Activated CD4-positive, alpha-beta memory T cell treated with anti-CD3 and anti-CD28 coated beads, Interleukin-2, amount 10 ng/mL, durations not matched to agents 7 days and 5 days (primary cell): ENCODE measurements at regions not wholly inside any gene's neighbourhood (a gene's known extent, or its start where the extent isn't known, plus 50 kb on each side); places are given as distances from the start of the nearest gene placed in this dataset.

Experiments used
- CTCF ChIA-PET: fragments of 350-600 bp; sonication (Branson Sonifier 250); formaldehyde crosslinking; loops from one replicate; lab custom pipeline; 2021; ENCODE audit warnings: antibody characterized with exemption, inconsistent platforms; lab: Charles Lee
- POLR2A ChIA-PET: fragments of 350-600 bp; sonication (Branson Sonifier 250); formaldehyde crosslinking; loops from one replicate; lab custom pipeline; 2021; ENCODE audit warnings: antibody characterized with exemption; lab: Charles Lee
- DNase-seq: peaks from one replicate; pipeline ENCODE4 v3.0.0-alpha.2; 2020
- H3K27ac Mint-ChIP-seq: one replicate; pipeline ENCODE4 v1.8.0; 2021; ENCODE audit warnings: mild to moderate bottlenecking, mixed read lengths
- H3K27me3 Mint-ChIP-seq: one replicate; pipeline ENCODE4 v1.8.0; 2021; ENCODE audit warnings: mixed read lengths
- H3K36me3 Mint-ChIP-seq: one replicate; pipeline ENCODE4 v1.8.0; 2021; ENCODE audit warnings: low read depth, mixed read lengths
- H3K4me1 Mint-ChIP-seq: one replicate; pipeline ENCODE4 v1.8.0; 2021; ENCODE audit warnings: mixed read lengths
- H3K4me3 Mint-ChIP-seq: one replicate; pipeline ENCODE4 v1.8.0; 2021; ENCODE audit warnings: mild to moderate bottlenecking, mixed read lengths
- H3K9me3 Mint-ChIP-seq: one replicate; pipeline ENCODE4 v1.8.0; 2021; ENCODE audit warnings: mixed read lengths

DNA sequence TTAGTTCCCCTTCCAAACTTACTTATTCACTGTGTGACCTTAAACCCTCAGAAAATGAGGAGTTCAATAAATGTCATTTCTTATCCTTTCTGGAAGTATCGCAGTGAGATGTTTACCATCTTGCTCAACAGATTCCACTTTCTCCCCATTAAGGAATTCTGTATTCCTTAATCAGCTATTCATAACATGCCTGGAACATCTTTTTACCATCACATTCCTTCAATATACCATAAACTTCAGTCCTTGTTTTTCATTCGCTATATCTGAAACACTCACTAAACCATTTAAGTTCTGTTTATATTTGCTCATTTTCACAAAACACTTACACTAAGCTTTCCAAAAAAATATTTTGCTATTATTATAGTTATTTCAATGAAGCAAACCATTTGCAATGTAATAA lies 1158.6 kb downstream of the CDH12 start:
- H3K36me3 Mint-ChIP-seq, result no peaks in the 10 kb centered on the region
- H3K27ac Mint-ChIP-seq, result no peak overlapping the region
- ChIA-PET POLR2A (no interaction called here), CTCF (no interaction called here)
- DNase-seq, result no peak
- H3K4me3 Mint-ChIP-seq, result no peak overlapping the region
- peaks cover 2% of the 10 kb centered on the region for H3K9me3 Mint-ChIP-seq
- H3K27me3 Mint-ChIP-seq, result no peaks in the 10 kb centered on the region
- H3K4me1 Mint-ChIP-seq, result no peaks in the 10 kb centered on the region

DNA sequence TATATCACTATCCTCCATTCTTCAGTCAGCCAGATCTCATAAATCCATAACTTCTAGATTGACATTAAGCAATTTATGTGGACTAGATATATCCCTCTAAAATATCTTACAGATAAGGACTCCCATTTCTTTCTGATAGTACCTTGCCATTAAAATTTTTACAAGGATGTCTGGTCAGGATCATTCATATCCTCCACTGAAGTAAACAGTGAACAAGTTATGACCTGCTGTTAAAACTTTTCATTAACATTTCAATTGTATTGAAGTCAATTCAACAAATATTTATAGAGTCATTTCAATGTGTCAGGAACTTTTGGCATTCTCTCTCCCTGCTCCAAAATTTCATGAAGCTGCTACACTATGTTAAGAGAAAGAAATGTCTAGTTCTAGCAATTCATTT lies 1159.6 kb downstream of the CDH12 start:
- H3K4me1 Mint-ChIP-seq, result no peaks in the 10 kb centered on the region

DNA sequence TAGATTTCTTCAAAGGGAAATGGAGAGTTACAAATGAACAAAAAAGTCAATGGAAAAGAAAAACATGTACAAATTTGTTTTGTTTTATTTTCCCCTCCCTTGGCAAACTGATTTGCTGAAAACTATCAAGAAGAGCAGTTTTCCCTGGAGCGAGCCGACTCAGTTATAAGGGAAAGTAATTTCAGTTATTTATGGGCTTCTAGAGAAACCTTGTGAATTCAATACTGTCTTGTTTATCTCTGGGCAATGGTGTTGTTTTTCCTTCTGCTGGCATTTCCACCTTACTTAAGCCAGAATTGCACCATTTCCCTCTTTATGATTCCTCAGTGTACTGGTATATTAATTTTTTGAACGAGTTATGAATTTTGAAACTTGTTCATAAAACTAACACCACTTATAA lies 1163.6 kb downstream of the CDH12 start:
- H3K27ac Mint-ChIP-seq, result no peak overlapping the region
- ChIA-PET POLR2A (no interaction called here), CTCF (interaction anchor here (0.9 kb wide), 1 partner anchor 16 kb away, joined by 4 read pairs; no protein-coding TSS in a partner anchor)
- DNase-seq, result no peak
- H3K27me3 Mint-ChIP-seq, result no peaks in the 10 kb centered on the region
- H3K9me3 Mint-ChIP-seq, result no peaks in the 10 kb centered on the region
- H3K36me3 Mint-ChIP-seq, result no peaks in the 10 kb centered on the region
- no peaks in the 10 kb centered on the region for H3K4me1 Mint-ChIP-seq
- no peak overlapping the region for H3K4me3 Mint-ChIP-seq

More for the DNA sequence above, 1159.6 kb downstream of the CDH12 start:
- no peak for DNase-seq
- CTCF ChIA-PET, result no interaction called here
- Mint-ChIP-seq H3K36me3 (no peaks in the 10 kb centered on the region), H3K27me3 (no peaks in the 10 kb centered on the region), H3K9me3 (no peaks in the 10 kb centered on the region), H3K27ac (no peak overlapping the region), H3K4me3 (no peak overlapping the region)
- POLR2A ChIA-PET, result no interaction called here

DNA sequence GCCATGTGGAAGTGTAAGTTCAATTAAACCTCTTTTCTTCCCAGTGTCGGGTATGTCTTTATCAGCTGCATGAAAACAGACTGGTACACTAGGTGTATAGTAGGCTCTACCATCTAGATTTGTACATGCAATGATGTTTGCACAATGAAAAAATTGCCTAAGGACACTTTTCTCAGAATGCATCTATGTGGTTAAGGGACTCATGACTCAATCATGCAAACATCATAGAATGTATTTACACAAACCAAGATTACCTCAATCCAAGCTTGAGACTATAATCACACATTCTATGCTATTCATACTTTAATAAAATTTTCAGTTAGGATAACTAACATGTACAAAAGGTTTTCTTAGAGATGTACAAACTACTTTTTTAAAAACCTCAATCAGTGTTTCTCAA lies 1164.5 kb downstream of the CDH12 start:
- no peaks in the 10 kb centered on the region for H3K36me3 Mint-ChIP-seq
- ChIA-PET CTCF (interaction anchor here (0.9 kb wide), 1 partner anchor 17 kb away, joined by 4 read pairs; no protein-coding TSS in a partner anchor), POLR2A (no interaction called here)
- H3K9me3 Mint-ChIP-seq, result no peaks in the 10 kb centered on the region
- H3K4me3 Mint-ChIP-seq, result no peak overlapping the region
- no peaks in the 10 kb centered on the region for H3K4me1 Mint-ChIP-seq
- no peak for DNase-seq
- H3K27me3 Mint-ChIP-seq, result no peaks in the 10 kb centered on the region
- H3K27ac Mint-ChIP-seq, result no peak overlapping the region

DNA sequence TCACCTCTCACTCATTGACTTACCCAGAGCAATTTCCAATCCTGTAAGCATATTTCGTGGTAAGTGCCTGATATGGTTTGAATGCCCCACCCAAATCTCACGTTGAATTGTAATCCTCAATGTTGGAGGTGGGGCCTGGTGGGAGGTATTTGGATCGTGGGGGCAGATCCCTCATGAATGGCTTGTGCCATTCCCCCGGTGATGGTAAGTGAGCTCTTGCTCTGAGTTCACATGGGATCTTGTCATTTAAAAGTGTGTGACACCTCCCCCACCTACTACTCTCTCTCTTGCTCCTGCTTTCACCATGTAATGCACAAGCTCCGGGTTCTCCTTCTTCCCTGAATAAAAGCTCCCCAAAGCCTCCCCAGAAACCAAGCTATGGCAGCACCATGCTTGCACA lies 1165.5 kb downstream of the CDH12 start:
- Mint-ChIP-seq H3K4me1 (no peaks in the 10 kb centered on the region), H3K27me3 (no peaks in the 10 kb centered on the region), H3K4me3 (no peak overlapping the region), H3K27ac (no peak overlapping the region), H3K36me3 (no peaks in the 10 kb centered on the region), H3K9me3 (no peaks in the 10 kb centered on the region)
- no peak for DNase-seq
- ChIA-PET POLR2A (no interaction called here), CTCF (no interaction called here)

DNA sequence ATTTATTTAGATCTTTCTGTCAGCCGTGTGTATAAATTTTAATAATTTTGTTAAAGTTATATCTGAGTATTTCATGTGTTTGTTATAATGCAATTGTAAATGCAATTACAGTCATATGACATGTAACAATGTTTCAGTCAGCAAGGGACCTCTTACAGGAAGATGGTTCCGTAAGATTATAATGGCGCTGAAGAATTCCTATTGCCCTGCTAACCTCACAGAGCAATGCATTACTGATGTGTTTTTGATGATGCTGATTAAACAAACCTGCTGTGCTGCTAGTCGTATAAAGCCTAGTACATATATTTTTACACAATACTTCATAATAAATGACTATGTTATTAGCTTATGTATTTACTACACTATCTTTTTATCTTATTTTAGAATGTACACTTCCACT lies 1166.4 kb downstream of the CDH12 start:
- DNase-seq, result no peak
- Mint-ChIP-seq H3K36me3 (no peaks in the 10 kb centered on the region), H3K27me3 (no peaks in the 10 kb centered on the region), H3K27ac (no peak overlapping the region), H3K4me1 (no peaks in the 10 kb centered on the region), H3K9me3 (no peaks in the 10 kb centered on the region), H3K4me3 (no peak overlapping the region)
- ChIA-PET POLR2A (no interaction called here), CTCF (no interaction called here)

DNA sequence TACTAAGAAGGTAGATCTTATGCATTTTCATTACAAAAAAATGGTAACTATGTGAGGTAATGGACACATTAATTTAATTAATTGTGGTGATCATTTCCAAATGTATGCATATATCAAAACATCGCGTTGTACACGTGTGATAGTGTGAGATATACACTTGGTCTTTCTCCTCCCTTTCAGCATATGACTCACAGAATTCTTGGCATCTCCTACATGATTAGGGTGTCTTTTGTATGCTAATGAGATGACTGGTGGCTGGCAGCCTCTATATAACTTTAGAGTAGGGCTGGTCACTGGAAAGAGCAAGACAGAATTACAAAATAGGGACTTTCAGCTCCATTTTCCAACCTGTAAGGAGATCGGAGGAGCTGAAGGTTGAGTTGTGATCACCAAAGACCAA lies 1167.6 kb downstream of the CDH12 start:
- DNase-seq, result no peak
- no peak overlapping the region for H3K4me3 Mint-ChIP-seq
- no peaks in the 10 kb centered on the region for H3K27me3 Mint-ChIP-seq
- no peaks in the 10 kb centered on the region for H3K9me3 Mint-ChIP-seq
- CTCF ChIA-PET, result no interaction called here
- no peaks in the 10 kb centered on the region for H3K36me3 Mint-ChIP-seq
- no peaks in the 10 kb centered on the region for H3K4me1 Mint-ChIP-seq
- POLR2A ChIA-PET, result no interaction called here
- no peak overlapping the region for H3K27ac Mint-ChIP-seq

DNA sequence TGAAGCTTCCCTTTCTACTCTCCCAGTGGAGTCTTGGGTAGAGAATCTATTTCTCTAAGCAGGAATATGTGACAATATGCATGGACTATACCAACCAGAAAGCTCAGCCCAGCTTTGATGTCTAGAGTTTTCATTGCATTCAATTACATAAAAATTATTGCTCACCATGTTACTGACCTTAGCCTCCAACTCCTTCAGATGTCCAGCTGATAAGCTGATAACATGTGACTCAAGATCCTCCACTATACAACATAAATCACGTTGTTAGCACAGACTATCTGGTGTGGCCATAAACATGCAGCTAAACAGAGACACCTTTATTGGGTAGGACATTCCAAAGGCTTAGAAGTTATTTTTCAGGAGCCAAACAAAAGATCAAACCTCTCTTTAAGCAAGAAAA lies 1168.2 kb downstream of the CDH12 start:
- no peaks in the 10 kb centered on the region for H3K36me3 Mint-ChIP-seq
- H3K9me3 Mint-ChIP-seq, result no peaks in the 10 kb centered on the region
- H3K27ac Mint-ChIP-seq, result no peak overlapping the region
- H3K4me3 Mint-ChIP-seq, result no peak overlapping the region
- CTCF ChIA-PET, result no interaction called here
- H3K4me1 Mint-ChIP-seq, result no peaks in the 10 kb centered on the region
- POLR2A ChIA-PET, result no interaction called here
- no peak for DNase-seq
- no peaks in the 10 kb centered on the region for H3K27me3 Mint-ChIP-seq

DNA sequence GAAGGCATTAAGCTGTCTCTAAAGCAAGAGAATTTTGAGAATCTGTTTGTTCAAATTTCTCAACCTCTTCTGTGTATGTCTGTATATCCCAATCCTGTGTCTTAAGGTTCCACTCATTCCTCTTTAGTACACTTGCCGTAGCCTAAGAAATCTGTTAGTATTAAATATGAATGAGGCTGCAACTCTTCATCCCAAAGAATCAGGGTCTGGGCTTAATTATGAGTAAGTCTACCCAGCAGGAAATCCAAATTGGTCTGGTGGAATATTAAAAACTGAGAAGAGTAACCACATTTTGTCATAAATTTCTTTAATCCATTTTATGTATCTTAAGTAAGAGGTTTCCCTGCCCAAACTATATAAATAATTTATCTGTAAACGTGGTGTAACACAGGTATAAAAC lies 1171.2 kb downstream of the CDH12 start:
- Mint-ChIP-seq H3K9me3 (no peaks in the 10 kb centered on the region), H3K27ac (no peak overlapping the region), H3K27me3 (no peaks in the 10 kb centered on the region), H3K4me1 (no peaks in the 10 kb centered on the region), H3K4me3 (no peak overlapping the region), H3K36me3 (no peaks in the 10 kb centered on the region)
- ChIA-PET CTCF (no interaction called here), POLR2A (no interaction called here)
- DNase-seq, result no peak

DNA sequence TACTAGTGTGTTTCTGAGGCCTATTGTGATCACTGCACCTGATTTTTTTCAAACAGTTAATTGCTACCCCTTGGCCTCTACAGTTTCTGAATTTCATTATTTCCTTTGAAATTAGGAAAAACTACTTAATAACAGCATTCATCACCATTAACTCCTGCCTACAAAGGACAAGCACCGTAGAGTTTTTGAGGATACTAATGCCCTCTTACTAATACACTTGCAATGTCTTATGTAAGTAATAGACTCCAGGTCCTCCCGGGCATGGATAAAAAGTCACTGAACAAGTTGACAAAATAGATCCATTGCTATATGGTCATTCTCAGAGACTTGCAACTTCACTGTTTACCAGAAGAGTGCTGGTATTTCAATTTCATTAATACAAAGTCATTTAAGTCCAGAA lies 1172.5 kb downstream of the CDH12 start:
- Mint-ChIP-seq H3K4me1 (no peaks in the 10 kb centered on the region), H3K36me3 (no peaks in the 10 kb centered on the region), H3K27ac (no peak overlapping the region), H3K9me3 (no peaks in the 10 kb centered on the region), H3K27me3 (no peaks in the 10 kb centered on the region), H3K4me3 (no peak overlapping the region)
- POLR2A ChIA-PET, result no interaction called here
- DNase-seq, result no peak
- CTCF ChIA-PET, result no interaction called here

DNA sequence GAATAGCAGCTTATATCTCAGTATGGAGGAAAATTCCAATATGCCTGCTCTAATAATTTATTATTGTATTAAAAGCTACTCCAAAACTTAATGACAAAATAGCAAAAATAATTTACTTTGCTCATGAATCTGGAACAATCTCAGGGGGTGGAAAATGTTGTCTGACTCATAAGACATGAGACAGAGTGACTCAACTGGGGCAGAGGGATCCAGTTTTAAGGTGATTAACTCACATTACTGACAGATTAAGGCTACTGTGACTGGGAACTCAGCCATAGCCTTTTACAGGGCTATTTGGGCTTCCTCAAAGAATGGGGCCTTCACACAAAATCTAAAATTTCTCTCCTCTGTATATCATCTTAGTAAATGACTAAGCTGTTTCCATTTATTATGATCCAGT lies 1172.9 kb downstream of the CDH12 start:
- POLR2A ChIA-PET, result no interaction called here
- Mint-ChIP-seq H3K27me3 (no peaks in the 10 kb centered on the region), H3K36me3 (no peaks in the 10 kb centered on the region), H3K4me3 (no peak overlapping the region), H3K27ac (no peak overlapping the region), H3K4me1 (no peaks in the 10 kb centered on the region), H3K9me3 (no peaks in the 10 kb centered on the region)
- no peak for DNase-seq
- CTCF ChIA-PET, result no interaction called here

DNA sequence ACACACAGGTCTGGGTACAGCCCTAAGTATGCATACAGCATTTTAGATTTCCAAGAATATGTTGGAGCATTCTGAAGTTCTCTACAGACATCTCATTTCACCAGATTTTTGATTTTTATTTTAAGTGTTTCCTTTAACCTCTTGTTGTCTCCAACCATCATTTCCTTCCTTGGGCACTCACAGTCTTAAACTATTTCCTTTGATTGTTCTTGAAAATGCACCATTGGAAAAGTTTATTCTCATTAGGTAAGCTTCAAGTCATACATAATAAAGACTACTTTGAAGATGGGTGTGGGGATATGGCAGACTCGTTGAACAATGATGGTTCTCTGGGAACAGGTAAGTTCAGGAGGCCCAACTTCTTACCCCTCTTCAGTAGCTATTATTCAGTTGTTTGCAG lies 1174.6 kb downstream of the CDH12 start:
- Mint-ChIP-seq H3K9me3 (no peaks in the 10 kb centered on the region), H3K36me3 (no peaks in the 10 kb centered on the region), H3K4me3 (no peak overlapping the region), H3K27me3 (no peaks in the 10 kb centered on the region), H3K4me1 (no peaks in the 10 kb centered on the region), H3K27ac (no peak overlapping the region)
- ChIA-PET CTCF (no interaction called here), POLR2A (no interaction called here)
- DNase-seq, result no peak

DNA sequence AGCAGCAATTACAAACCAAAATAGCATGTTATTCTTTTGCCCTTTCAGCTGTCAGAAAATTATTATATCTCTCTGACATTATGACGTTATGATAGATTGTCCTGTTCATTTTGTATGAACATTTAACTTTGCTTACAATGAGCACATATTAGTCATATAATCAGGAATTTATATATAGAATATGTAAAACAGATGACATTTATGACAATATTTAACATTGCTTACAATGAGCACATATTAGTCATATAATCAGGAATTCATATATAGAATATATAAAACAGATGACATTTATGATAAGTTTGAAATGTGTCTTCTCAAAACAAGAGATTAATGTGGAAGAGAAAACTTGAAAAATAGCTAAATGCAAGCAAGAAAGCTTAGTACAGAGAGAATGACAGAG lies 1180.2 kb downstream of the CDH12 start:
- Mint-ChIP-seq H3K4me1 (no peaks in the 10 kb centered on the region), H3K36me3 (no peaks in the 10 kb centered on the region), H3K27me3 (no peaks in the 10 kb centered on the region), H3K9me3 (no peaks in the 10 kb centered on the region), H3K27ac (no peak overlapping the region), H3K4me3 (no peak overlapping the region)
- ChIA-PET CTCF (no interaction called here), POLR2A (no interaction called here)
- DNase-seq, result no peak

DNA sequence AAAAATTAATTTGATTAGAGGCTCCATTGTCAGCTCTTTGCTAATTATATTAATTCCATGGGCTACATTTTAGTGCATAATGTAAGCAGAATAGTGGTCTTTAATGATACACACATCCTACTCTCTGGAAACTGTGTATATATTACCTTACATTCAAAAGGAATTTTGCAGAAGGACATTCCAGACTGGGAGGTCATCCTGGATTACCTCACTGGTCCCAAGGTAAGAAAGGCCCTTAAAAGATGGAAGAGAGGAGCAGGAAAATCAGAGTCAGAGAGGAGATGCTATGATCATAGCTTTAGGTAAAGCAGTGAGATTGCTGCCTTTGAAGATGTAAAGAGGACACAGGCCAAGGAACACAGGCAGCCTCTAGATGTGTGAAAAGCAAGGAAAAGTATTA lies 1180.8 kb downstream of the CDH12 start:
- no peaks in the 10 kb centered on the region for H3K36me3 Mint-ChIP-seq
- DNase-seq, result no peak
- POLR2A ChIA-PET, result no interaction called here

DNA sequence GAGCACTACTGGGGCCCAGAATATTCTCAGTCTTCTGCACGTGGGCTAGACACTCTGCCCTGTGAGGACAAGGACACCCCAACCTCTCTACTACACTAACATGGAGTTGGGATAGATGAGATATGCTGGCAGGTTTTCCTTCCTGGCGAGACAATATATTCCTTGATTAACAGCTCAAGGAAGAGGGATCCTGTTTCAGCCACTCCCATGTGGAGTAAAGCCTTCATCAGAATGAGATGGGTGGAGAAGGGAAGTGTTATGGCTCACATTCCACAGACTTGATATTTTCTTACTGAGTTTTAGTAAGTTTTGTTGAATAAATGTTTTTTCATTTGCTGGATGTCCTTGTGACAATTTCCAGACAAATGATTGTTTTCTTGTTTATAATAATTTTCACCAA lies 1187.6 kb downstream of the CDH12 start:
- Mint-ChIP-seq H3K4me1 (no peaks in the 10 kb centered on the region), H3K27ac (no peak overlapping the region), H3K9me3 (peaks cover 14% of the 10 kb centered on the region), H3K4me3 (no peak overlapping the region), H3K27me3 (no peaks in the 10 kb centered on the region), H3K36me3 (no peaks in the 10 kb centered on the region)
- ChIA-PET CTCF (no interaction called here), POLR2A (no interaction called here)
- no peak for DNase-seq

More for the DNA sequence above, 1180.8 kb downstream of the CDH12 start:
- no peaks in the 10 kb centered on the region for H3K4me1 Mint-ChIP-seq
- no peaks in the 10 kb centered on the region for H3K9me3 Mint-ChIP-seq
- H3K27ac Mint-ChIP-seq, result no peak overlapping the region
- CTCF ChIA-PET, result no interaction called here
- no peaks in the 10 kb centered on the region for H3K27me3 Mint-ChIP-seq
- H3K4me3 Mint-ChIP-seq, result no peak overlapping the region
